ENCODE measurements at regions not wholly inside any gene's neighbourhood (a gene's known extent, or its start where the extent isn't known, plus 50 kb on each side); places are given as distances from the start of the nearest gene placed in this dataset.
"Not testable (repeated sequence)": the region's sequence is repeated elsewhere in the genome, so short reads cannot be mapped to it uniquely, and the experiment has no call there.

DNA sequence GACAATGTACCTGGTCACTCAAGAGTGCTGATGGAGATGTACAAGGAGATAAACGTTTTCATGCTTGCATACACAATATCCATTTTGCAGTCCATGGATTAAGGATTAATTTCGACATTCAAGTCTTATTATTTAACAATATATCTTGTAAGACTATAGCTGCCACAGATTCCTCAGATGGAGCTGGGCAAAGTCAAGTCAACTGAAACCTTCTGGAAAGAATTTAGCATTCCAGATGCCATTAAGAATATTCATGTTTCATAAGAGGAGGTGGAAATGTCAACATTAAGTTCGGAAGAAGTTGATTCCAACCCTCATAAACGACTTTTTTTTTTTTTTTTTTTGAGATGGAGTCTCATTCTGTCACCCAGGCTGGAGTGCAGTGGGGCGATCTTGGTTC, 126.0 kb downstream of the SHANK2 start:
- DNase-seq (ENCODE audit: low spot score), result not testable (repeated sequence)

DNA sequence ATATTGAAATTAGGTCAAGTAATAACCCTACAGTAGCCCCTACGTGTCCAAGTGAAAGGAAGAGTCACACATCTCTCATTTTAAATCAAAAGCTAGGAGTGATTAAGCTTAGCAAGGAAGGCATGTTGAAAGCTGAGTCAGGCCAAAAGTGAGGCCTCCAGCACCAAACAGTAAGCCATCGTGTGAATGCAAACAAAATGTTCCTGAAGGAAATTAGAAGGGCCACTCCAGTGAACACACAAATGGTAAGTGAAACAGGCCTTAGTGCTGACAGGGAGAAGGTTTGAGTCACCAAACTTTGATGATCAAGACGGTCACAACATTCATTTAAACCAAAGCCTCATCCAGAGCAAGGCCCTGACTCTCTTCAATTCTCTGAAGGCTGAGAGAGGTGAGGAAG, 127.2 kb downstream of the SHANK2 start:
- DNase-seq (ENCODE audit: low spot score), result no peak

DNA sequence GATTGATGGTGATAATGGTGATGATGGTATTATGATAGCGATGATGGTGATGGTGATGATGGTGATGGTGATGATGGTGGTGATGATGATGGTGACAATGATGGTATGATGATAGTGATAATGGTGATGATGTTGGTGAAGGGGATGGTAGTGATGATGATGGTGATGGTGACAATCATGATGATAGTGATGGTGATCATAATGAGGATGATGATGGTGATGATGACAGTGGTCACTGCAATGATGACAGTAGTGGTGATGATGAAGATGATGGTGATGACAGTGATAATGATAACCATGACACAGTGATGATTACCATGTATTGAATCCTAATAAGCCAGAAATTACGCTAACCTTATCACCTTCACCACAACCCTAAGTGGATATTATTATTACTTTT, 128.2 kb downstream of the SHANK2 start:
- no peak for DNase-seq (ENCODE audit: low spot score)

DNA sequence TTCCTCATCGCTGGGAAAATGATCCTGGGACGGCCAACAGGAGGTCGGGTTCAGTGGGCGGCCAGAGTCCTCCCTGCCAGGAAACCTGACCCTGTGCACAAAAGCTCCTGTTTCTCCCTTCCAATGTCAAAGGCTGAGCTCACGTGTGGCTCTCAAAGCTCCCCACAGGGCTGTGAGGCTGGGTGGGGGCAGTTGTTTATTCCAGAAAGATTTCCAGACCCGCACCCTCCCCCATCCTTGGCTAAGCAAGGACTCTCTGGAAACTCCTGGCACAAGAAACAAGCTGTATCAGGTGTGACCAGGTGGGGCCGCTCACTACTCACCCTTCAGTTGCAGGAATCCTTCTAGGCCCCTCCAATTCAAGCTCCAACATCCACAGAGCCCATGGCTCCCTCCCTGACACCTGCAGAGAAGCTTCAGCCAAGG, 131.9 kb downstream of the SHANK2 start:
- peak; percentile 64 for DNase-seq (ENCODE audit: low spot score)

GRCh38 chr11:71119656-71120269, 132.6 kb downstream of the SHANK2 start:
- DNase-seq (ENCODE audit: low spot score), result no peak

DNA sequence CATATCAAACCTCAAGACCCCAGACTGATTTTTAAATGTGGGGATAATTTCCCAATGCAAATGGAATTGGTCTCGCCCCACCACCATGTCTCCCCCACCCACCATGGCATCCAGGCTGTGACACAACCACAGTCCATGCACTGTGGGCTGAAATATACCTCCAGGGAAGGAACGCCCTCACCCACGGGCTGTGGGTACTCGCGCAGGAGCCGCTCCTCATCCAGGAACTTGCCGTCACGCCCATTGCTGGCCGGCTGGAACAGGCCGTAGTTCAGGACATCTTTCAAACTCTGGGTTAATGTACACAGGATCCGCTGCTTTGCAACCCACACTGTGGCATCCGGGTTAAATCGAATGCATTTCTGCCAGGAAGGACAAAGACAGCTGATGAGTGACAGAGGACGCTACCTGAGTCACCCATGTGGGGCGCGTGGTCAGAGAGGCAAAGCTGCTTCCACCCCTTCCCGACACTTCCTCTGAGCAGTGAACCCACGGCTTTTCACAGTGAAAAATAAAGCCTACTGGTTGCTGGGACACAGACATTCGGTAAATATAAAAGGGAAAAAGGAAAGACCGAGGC, 133.6 kb downstream of the SHANK2 start:
- DNase-seq (ENCODE audit: low spot score), result no peak

GRCh38 chr11:71117311-71117710, 135.1 kb downstream of the SHANK2 start:
- DNase-seq (ENCODE audit: low spot score), result no peak

DNA sequence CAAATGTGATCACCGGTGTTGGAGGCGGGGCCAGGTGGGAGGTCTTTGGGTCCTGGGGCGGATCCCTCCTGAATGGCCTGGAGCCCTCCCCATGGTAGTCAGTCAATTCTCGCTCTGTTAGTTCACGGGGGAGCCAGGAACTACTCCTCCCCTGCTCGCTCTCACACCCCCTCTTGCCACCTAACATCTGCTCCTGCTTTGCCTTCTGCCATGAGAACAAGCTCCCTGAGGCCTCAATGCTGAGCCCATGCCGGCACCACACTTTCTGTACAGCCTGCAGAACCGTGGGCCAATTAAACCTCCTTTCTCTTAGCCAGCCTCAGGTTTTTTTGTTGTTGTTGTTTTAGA, 135.7 kb downstream of the SHANK2 start:
- no peak for DNase-seq (ENCODE audit: low spot score)

DNA sequence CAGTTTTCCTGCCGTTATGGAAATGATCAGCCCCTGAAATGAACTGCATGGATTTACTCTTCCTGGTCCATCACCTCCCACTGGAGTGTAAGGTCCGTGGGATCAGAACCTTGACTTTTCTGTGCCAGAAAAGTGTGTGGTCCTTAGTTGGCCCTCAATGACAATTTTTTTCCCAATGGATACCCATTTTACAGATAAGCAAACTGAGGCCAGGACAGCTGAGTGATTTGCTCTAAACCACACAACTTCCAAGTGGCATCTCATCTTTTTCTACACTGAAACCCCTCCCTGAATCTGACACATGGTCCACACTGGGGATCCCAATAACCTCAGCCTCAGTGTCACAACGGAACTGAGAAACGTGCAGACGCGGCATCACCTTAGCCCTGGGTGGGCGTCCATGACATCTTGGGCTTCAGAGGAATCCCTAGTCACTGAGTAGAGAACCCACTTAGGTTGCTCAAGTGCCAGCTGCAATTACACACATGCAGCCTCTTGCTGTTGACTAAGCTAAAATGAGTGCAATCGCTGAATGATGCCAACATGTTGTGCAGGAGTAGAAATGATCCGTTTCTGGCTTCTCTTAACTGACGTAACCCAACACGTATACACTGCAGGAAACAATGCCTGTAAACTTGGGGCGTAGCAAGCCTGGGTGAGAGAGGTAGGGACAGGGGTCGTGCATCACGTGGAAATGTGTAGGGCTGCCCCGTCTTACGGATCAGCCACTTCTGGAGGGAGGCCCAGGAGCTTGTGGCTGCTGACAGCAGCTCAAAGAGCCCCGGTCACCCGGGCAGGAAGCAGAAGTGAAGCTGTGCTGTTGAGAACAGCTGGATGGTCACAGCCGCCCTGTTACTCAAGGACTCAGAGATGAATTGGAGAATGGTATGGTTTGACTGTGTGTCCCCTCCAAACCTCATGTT, 136.3 kb downstream of the SHANK2 start:
- DNase-seq (ENCODE audit: low spot score), result no peak

- DNase-seq (ENCODE audit: low spot score), result no peak
Measured at GRCh38 chr11:71114124-71114851, 138.1 kb downstream of the SHANK2 start.

DNA sequence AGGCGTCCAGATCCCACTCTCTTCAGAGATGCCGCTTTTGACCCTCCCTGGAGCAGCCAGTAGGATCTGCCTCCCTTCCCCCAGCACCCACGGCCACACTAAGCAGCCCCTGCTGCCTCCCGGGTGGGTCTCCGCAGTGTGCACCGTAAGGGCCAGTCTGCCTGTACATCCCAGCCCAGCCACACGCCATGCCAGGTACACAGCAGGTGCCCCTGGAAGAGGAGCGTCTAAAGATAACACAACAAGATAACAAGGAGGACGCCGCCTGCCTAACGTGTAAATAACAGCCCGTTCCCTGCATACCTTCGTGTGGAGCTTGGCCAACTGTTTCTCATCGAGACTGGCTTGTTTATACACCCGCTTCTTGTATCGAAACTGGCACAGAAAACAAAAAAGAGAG, 139.4 kb downstream of the SHANK2 start:
- DNase-seq (ENCODE audit: low spot score), result no peak

DNA sequence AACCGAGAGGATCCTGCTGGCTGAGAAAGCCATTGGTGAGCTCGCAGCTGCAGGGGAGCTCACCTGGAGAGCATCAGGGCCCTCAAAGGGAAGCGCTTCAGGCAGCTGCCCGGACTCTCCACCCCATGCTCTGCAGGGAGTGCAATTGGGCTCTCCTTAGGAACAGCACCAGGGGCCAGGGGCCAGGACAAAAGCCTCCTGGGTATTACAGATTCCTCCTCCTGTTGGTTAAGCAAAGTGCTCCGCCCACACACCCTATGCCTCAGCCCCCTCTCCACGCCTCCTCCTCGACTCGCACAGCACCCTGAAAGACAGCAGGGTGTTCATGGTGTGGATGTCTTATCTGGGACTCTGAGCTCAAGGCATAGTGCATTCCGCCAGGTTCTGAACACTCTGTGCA, 139.9 kb downstream of the SHANK2 start:
- no peak for DNase-seq (ENCODE audit: low spot score)

GRCh38 chr11:71109586-71109985, 142.8 kb downstream of the SHANK2 start:
- no peak for DNase-seq (ENCODE audit: low spot score)

- DNase-seq (ENCODE audit: low spot score), result no peak
Measured at GRCh38 chr11:71109186-71109585, 143.2 kb downstream of the SHANK2 start.

DNA sequence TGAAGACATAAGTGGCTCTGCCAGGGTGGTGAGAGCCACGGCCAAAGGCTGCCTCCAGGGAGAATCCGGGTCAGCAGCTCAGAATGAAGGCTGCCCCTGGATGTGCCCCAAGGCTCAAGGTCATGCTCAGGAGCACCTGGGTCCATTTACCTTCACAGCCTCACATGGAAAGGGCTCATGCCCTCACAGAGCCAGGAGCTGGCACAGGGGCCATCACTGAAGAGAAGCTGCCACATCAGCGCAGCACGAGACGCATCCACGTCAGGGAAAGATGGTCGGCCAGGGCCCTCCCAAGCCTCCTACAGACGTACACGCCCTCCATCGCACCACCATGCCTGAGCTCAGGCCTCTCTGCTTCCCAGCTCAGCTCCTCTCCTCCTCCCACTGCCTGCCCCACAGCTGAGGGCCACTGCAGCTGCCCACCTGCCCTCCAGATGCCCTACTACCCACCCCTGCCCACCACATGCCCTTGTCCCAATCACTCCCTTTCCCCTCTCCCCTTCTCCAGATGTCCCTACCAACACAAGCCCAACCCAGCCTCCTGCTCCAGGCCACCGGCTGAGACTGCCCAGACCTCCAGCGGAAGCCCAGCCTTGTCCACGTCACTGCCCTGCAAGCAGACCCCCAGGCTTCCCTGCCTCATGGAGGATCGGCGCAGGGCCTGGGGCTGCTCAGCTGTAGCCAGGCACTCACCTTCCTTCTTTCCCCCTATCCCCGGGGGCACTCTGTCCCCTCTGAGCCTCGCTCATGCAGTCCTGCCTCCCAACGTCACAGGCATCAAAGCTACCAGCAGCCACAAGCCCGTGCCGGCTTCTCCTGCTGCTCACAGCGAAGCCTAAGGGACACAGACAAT, 144.1 kb downstream of the SHANK2 start:
- no peak for DNase-seq (ENCODE audit: low spot score)

DNA sequence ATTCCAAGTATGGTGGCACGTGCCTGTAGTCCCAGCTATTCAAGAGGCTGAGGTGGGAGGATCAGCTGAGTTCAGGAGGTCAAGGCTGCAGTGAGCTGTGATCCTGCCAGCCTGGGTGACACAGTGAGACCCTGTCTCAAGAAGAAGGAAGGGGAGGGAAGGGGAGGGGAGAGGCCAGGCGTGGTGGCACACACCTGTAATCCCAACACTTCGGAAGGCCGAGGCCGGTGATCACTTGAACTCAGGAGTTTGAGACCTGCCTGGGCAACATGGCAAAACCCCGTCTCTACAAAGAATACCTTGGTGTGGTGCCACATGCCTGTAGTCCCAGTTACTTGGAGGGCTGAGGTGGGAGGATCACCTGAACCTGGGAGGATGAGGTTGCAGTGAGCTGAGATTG, 145.7 kb downstream of the SHANK2 start:
- no peak for DNase-seq (ENCODE audit: low spot score)

- no peak for DNase-seq (ENCODE audit: low spot score)
Measured at GRCh38 chr11:71103266-71103665, 149.1 kb downstream of the SHANK2 start.

DNA sequence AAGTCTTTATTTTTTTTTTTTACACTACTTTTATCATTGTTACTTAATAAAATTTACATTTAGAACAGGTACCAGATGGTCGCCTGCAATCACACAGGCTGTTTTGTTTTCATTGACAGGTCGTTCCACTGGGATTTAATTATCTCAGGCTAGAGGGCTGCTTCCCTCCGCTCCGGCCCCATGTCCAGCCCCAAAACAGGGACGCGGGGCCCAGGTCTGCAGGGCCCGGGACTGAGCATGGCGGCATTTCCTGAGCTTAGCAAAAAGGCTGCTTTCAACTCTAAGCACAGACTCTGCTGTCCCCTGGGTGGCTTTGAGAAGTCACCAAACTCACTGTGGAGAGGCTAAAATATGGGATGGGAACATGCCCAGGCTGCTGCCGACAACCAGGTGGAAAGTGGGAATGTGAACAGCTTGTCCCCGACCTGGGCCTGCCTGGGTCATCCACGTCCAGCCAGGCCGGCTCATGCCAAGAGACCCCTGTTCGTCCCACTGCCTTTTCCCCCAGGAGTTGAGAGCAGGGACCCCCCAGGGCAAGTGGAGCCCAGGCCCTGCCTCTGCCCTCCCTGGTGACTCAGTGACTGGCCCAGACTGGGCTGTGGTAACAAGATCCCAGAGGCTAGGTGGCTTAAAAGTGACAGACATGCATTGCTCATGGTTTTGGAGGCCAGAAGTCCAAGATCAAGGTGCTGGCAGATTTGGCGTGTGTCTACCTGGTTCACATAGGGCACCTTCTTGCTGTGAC, 150.0 kb downstream of the SHANK2 start:
- no peak for DNase-seq (ENCODE audit: low spot score)

DNA sequence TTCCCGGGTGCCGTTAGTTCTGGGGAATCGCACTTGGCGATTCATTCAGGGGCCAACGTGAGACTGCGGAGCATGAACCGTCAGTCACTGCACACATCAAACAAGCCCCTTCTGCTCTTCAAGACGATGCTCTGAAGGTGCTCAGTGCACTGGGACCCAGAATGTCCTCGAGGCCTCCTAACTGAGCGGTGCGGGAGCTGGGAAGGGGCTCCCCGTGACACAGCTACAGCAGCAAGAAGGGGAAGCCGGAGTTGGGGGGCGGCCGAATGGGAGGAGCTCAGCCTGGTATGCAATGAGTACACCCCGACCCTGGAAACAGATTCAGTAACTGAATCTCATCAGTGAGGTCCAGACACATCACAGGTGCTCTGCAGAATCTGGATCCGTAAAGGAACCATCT, 150.8 kb downstream of the SHANK2 start:
- no peak for DNase-seq (ENCODE audit: low spot score)

DNA sequence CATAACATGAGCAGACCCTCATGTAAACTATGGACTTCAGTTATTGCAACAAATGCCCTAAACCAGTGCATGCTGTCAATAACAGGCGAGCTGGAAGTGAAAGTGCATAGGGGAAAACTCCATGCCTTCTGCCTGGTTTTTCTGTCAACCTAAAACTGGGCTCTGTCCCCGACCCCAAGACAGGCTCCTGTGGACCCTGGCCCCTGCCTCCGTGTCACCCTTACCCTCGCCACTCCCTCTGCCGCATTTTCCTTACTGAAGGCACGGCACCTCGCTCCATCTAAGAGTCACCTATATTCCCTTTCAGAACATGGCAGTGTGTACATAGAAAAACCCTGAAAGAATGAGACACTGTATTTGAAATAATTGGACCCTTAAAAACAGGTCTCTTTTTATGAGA, 151.3 kb downstream of the SHANK2 start:
- no peak for DNase-seq (ENCODE audit: low spot score)

DNA sequence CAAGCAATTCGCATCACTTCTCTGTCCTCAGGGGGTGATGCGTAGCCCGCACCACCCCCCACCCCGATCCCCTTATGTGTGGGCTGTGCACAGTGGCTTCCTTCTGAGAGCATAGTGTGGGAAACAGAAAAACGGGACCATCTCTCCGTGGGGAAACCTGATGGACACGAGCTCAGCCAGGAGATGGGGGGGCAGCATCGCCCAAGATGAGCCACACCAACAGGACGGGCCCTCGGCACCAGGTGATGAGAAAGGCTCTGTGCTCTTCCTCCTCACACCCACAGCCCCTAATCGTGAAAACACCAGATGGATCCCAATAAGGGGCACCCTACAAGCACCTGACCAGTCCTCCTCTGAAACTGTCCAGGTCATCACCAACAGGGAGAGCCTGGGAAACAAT, 153.6 kb downstream of the SHANK2 start:
- DNase-seq (ENCODE audit: low spot score), result no peak
